Forelimb muscle (tissue), 1 donor: ENCODE measurements at regions not wholly inside any gene's neighbourhood (a gene's known extent, or its start where the extent isn't known, plus 50 kb on each side); places are given as distances from the start of the nearest gene placed in this dataset.
"Not testable (repeated sequence)": the region's sequence is repeated elsewhere in the genome, so short reads cannot be mapped to it uniquely, and the experiment has no call there.

Experiments
- DNase-seq: peaks from one replicate; pipeline ENCODE4 v3.0.0-alpha.2; 2013; ENCODE audit warnings: low read depth

DNA sequence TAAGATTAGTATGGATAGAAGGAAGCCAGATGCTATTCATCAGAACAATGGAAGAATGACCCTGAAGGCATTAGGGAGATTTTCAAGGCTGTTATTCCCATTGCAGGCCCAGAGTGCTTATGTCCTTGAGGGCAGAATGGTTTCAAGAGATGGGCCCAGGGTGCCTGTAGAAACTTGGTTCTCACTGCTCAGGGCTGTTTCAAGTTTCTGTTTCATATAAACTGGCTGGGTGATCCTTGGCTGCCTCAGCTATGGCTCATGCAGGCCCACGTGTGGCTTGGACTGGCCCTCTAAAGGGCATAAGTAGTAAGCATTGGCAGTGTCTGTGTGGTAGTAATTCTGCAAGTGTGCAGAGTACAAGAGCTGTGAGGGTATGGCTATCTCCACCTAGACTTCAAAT lies 540.9 kb upstream of the MAN1A1 start:
- no peak for DNase-seq

- no peak for DNase-seq
Observed at GRCh38 chr6:119887666-119888065, 538.1 kb upstream of the MAN1A1 start.

- DNase-seq = peak; percentile 6
Observed at GRCh38 chr6:119881416-119881815, 531.9 kb upstream of the MAN1A1 start.

- no peak for DNase-seq
Observed at GRCh38 chr6:119880840-119881239, 531.3 kb upstream of the MAN1A1 start.

- DNase-seq = no peak
Observed at GRCh38 chr6:119879731-119880130, 530.2 kb upstream of the MAN1A1 start.

DNA sequence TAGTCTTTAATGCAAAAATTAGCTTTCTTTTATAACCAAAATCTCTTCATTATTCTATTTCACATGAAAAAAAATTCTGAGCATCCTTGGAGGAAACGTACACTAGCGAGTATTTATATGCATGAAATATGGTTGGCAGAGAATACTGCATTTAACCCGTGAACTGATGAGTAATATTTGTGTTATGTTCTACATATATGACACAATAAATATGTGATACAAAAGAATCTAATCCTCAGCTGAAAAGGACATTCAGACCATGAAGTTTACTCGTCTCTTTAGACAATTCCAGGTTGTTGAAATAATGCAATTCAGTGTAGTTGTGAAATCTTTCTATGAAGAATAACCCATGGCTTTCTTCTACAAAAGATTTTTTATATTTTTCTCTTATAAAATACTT lies 524.8 kb upstream of the MAN1A1 start:
- no peak for DNase-seq

GRCh38 chr6:119873107-119873506 lies 523.5 kb upstream of the MAN1A1 start:
- no peak for DNase-seq

DNA sequence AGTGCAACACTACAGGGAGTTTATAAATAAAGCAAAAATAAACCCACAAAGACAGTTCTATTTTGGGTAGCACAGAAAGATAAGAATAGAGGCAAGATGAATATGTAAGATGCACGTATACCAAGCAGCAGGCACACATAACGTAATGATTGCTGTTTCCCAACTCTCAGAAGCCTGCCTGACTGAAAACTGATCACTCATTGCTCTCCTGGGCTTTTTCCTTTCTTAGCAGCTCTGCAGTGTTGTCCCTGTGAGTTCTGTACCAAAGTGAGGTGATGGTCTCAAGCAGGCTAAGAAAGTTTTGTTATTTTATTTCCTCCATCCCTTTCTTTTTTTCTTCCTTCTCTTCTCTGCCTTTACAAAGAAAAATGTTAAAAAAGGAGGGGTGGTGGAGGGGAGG lies 522.0 kb upstream of the MAN1A1 start:
- DNase-seq = no peak

DNA sequence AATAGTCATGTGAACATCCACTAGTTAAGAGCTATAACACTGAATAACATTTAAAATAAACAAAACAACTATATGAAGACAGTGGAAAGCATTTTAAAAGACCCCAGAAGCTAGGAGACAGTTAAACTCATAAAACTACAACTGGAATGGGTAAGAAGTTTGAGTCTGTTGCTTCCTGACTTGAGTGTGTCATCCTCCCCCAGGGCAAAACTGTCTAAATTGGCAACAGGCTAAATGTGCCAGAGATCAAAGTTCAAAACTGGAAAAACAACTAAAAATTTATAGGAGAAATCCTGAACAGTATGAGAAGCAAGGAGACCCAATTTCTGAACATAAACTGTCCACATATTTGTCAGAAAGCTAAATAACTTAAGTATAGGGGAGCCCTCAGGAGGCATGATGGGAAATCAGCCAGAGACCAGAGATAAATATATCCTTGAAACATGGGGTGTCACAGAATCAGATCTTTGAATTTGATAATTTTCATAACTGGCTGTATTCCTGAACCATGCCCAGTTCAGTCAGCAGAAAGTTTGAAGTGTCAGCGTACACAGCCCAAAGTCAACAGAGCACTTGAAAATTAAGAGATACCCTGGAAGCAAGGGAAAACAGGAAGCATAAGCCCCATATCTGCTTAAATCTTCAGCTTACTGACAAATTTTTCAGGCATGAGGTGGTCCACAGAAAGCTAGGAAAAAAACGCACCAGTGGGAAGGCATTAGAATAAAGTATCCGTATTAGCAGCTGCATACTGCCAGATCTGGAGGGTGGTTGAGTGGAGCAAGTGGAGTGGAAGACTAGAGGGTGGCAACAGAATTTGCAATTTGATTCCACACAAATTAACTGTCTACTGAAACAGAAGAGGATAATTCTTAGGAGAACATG lies 516.1 kb upstream of the MAN1A1 start:
- no peak for DNase-seq

- no peak for DNase-seq
Observed at GRCh38 chr6:119862719-119863118, 513.2 kb upstream of the MAN1A1 start.

DNA sequence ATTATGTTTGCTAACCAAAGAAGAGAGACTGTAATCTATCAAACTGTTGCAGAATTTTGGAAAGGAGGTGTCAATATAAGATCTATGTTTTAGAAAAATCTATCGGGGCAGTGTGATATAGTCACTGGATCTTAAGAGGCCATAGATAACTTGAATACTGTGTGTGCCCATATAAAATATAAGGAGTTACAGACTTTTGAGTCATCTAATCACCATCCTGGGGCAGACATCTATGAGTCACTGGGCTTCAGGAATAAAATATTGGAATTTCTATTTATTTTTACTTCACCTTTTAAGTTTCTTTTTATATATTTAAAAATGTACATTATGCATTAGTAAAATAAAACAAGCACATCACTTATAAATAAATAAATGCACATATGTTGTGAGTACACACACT lies 509.3 kb upstream of the MAN1A1 start:
- DNase-seq = no peak

DNA sequence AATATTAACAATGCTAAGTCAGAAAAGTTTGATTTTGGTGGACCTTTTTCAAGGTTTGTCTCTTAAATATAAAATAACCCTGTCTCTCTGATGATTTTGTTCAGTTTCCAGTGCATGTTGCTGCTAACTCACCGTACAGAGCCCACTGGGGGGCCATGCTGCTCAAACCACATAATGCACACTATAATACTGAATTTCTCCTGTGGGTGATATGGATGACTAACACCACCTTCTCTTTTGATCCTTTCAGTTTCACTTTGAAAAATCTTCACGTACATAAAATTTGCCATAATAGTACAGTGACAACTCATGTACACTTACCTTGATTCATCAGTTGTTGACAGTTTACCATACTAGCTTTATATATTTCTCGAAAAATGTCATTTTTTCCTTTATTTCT lies 506.6 kb upstream of the MAN1A1 start:
- no peak for DNase-seq

DNA sequence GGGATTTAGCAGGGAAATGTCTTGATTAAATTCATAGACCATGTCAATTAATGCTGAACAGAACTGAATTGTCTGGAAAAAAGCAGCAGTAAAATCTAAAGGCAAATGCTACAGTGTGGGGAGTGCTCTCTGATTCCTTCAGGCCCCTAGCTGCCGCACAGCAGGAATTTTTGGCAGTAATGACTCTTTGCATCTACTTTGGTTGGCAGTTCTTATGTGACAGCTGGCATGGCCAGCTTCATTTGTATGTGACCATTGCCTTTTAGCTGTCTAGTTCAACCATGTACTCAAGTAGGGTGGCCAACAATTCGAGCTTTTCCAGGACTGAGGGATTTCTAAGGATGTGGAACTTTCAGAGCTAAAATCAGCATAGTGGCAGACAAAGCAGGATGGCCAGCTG lies 499.1 kb upstream of the MAN1A1 start:
- DNase-seq = peak; percentile 5

- no peak for DNase-seq
Observed at GRCh38 chr6:119845161-119845560, 495.6 kb upstream of the MAN1A1 start.

GRCh38 chr6:119844387-119844786 lies 494.8 kb upstream of the MAN1A1 start:
- no peak for DNase-seq

- no peak for DNase-seq
Observed at GRCh38 chr6:119842191-119842590, 492.6 kb upstream of the MAN1A1 start.

GRCh38 chr6:119838043-119838442 lies 488.5 kb upstream of the MAN1A1 start:
- no peak for DNase-seq

GRCh38 chr6:119834418-119834817 lies 484.9 kb upstream of the MAN1A1 start:
- DNase-seq = no peak

- DNase-seq = no peak
Observed at GRCh38 chr6:119832411-119832810, 482.9 kb upstream of the MAN1A1 start.

GRCh38 chr6:119830494-119831295 lies 481.1 kb upstream of the MAN1A1 start:
- DNase-seq = no peak

DNA sequence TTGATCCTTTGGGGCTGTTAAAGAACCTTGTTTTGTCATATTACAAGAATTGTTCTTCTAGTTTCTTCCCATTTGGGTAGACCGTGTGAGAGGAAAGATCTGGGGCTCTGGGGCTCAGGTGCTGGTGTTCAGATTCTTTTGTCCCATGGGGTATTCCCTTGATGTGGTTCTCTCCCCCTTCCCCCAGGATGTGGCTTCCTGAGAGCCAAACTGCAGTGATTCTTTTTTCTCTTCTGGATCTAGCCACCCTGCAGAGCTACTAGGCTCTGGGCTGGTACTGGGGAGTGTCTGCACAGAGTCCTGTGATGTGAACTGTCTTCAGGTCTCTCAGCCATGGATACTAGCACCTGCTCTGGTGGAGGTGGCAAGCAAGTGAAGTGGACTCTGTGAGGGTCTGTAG lies 480.5 kb upstream of the MAN1A1 start:
- no peak for DNase-seq

GRCh38 chr6:119829499-119829898 lies 479.9 kb upstream of the MAN1A1 start:
- DNase-seq = not testable (repeated sequence)

GRCh38 chr6:119829006-119829405 lies 479.4 kb upstream of the MAN1A1 start:
- no peak for DNase-seq
